Neuronal stem cell (in vitro differentiated cells): ENCODE measurements at regions not wholly inside any gene's neighbourhood (a gene's known extent, or its start where the extent isn't known, plus 50 kb on each side); places are given as distances from the start of the nearest gene placed in this dataset.

Experiments
- DNase-seq: peaks from one replicate; pipeline ENCODE4 v3.0.0-alpha.2; 2013; ENCODE audit warnings: low spot score
- H2AFZ ChIP-seq: one replicate; pipeline ENCODE4 v1.6.1; 2013; ENCODE audit warnings: mild to moderate bottlenecking, low read length, inconsistent platforms
- H2AK5ac ChIP-seq: 2 replicates; pipeline ENCODE4 v1.6.1; 2013; ENCODE audit warnings: low read depth, mild to moderate bottlenecking, inconsistent platforms, low read length, moderate library complexity, mixed read lengths
- H2BK120ac ChIP-seq: 2 replicates; pipeline ENCODE4 v1.6.1; 2013; ENCODE audit warnings: low read depth, mild to moderate bottlenecking, inconsistent platforms, low read length, moderate library complexity, mixed read lengths
- H2BK12ac ChIP-seq: one replicate; pipeline ENCODE4 v1.6.1; 2013; ENCODE audit warnings: low read length, inconsistent platforms
- H2BK15ac ChIP-seq: 2 replicates; pipeline ENCODE4 v1.6.1; 2013; ENCODE audit warnings: mild to moderate bottlenecking, low read length, inconsistent platforms, mixed read lengths
- H2BK5ac ChIP-seq: one replicate; pipeline ENCODE4 v1.6.1; 2013; ENCODE audit warnings: inconsistent platforms, mild to moderate bottlenecking, low read length, moderate library complexity
- H3K14ac ChIP-seq: one replicate; pipeline ENCODE4 v1.6.1; 2013; ENCODE audit warnings: low read length, inconsistent platforms
- H3K18ac ChIP-seq: 2 replicates; pipeline ENCODE4 v1.6.1; 2013; ENCODE audit warnings: low read length, inconsistent platforms
- H3K23ac ChIP-seq: 2 replicates; pipeline ENCODE4 v1.6.1; 2013; ENCODE audit warnings: low read depth, mild to moderate bottlenecking, mixed read lengths, low read length, inconsistent platforms; ENCODE audit not compliant: poor library complexity
- H3K27ac ChIP-seq: replicated peaks from 3 replicates; pipeline ENCODE4 v1.5.1; 2013; ENCODE audit warnings: low read length, inconsistent platforms
- H3K27me3 ChIP-seq, 3 experiments: 2 replicates each; pipeline ENCODE4 v1.6.1; 2013; ENCODE audit warnings: low read length in 3 of 3, mild to moderate bottlenecking in 2 of 3, inconsistent platforms in 1 of 3, low read depth in 1 of 3, mixed read lengths in 1 of 3, moderate library complexity in 1 of 3; ENCODE audit not compliant: control insufficient read depth in 3 of 3, insufficient read depth in 3 of 3
- H3K36me3 ChIP-seq, 2 donors: replicated peaks in 1 of 2; 2 replicates each; pipeline ENCODE4 v1.6.1; 2013; ENCODE audit warnings: low read length in 2 of 2; ENCODE audit not compliant: control insufficient read depth in 2 of 2, insufficient read depth in 2 of 2
- H3K4ac ChIP-seq: 2 replicates; pipeline ENCODE4 v1.6.1; 2013; ENCODE audit warnings: inconsistent platforms, mild to moderate bottlenecking, low read length, moderate library complexity
- H3K4me1 ChIP-seq, 2 donors: 1 replicate in 1 of 2; 2 replicates in 1 of 2; pipeline ENCODE4 v1.6.1; 2013; ENCODE audit warnings: low read length in 2 of 2, low read depth in 1 of 2; ENCODE audit not compliant: control insufficient read depth in 2 of 2, insufficient read depth in 1 of 2
- H3K4me2 ChIP-seq: one replicate; pipeline ENCODE4 v1.6.1; 2013; ENCODE audit warnings: mild to moderate bottlenecking, low read length, inconsistent platforms; ENCODE audit not compliant: insufficient read depth, poor library complexity, severe bottlenecking
- H3K4me3 ChIP-seq, 2 donors: 2 replicates each; pipeline ENCODE4 v1.5.1; 2013; ENCODE audit warnings: low read length in 2 of 2, mild to moderate bottlenecking in 2 of 2, inconsistent platforms in 1 of 2, moderate library complexity in 1 of 2
- H3K79me1 ChIP-seq: one replicate; pipeline ENCODE4 v1.6.1; 2013; ENCODE audit warnings: low read depth, mild to moderate bottlenecking, inconsistent platforms, low read length, moderate library complexity
- H3K9ac ChIP-seq: one replicate; pipeline ENCODE4 v1.6.1; 2013; ENCODE audit warnings: mild to moderate bottlenecking, low read depth, low read length, inconsistent platforms; ENCODE audit not compliant: poor library complexity
- H3K9me3 ChIP-seq, 2 donors: replicated peaks in 1 of 2; 2 replicates each; pipeline versions ENCODE3 to v1.6.1; 2013; ENCODE audit warnings: low read length in 2 of 2, mild to moderate bottlenecking in 2 of 2, inconsistent platforms in 1 of 2, low read depth in 1 of 2, mixed read lengths in 1 of 2, moderate library complexity in 1 of 2; ENCODE audit not compliant: control insufficient read depth in 2 of 2, insufficient read depth in 1 of 2
- H4K8ac ChIP-seq: one replicate; pipeline ENCODE4 v1.6.1; 2013; ENCODE audit warnings: low read depth, mild to moderate bottlenecking, inconsistent platforms, low read length, moderate library complexity
- H4K91ac ChIP-seq: one replicate; pipeline ENCODE4 v1.6.1; 2013; ENCODE audit warnings: low read length, low read depth, mild to moderate bottlenecking, inconsistent platforms; ENCODE audit not compliant: poor library complexity
- WGBS, 2 donors: extraction: QIAGEN DNeasy Blood & Tissue Kit; methylation state at CpG; one replicate each; pipeline ENCODE4 v1.1.7; 2013; ENCODE audit warnings: missing lambda C conversion rate in 2 of 2, mixed read lengths in 1 of 2; ENCODE audit not compliant: insufficient read length in 2 of 2, insufficient replicate concordance in 1 of 2; ENCODE audit errors: extremely low coverage in 2 of 2; 5-methylcytosine and 5-hydroxymethylcytosine counted together

DNA sequence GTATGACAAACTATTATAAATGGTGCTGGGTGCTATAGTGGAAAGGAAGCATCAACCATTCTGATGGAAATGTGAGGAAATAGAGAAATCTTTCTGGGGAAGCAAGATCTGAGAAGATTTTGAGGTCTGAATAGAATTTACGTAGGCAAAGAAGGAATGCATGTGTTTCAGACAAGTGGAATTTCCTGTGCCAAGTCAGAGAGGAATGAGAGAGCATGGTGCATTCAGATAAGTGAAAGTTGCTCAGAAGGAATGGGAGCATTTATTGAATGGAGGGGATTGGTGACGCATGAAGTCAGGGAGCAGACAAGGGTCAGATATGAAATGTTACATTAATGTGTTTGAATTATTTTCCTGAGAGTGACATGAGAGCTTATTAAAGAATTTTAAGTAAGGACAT, 725.5 kb downstream of the METTL15 start:
- no peak overlapping the region for H2BK15ac ChIP-seq
- no peak overlapping the region for H4K91ac ChIP-seq
- H3K79me1 ChIP-seq = no peaks in the 10 kb centered on the region
- H3K27me3 ChIP-seq = no peaks in the 10 kb centered on the region
- H3K4me3 ChIP-seq = no peak overlapping the region
- H4K8ac ChIP-seq = no peak overlapping the region
- no peak overlapping the region for H3K23ac ChIP-seq
- H3K4me2 ChIP-seq = no peak overlapping the region
- H2AFZ ChIP-seq = peak overlapping the region; percentile 7
- no peak for DNase-seq
- no peak overlapping the region for H3K4ac ChIP-seq
- no peaks in the 10 kb centered on the region for H3K9me3 ChIP-seq
- no peak overlapping the region for H2BK12ac ChIP-seq
- H3K14ac ChIP-seq = no peak overlapping the region
- no peak overlapping the region for H3K9ac ChIP-seq
- peaks cover 4 to 12% of the 10 kb centered on the region in 2 donors for H3K4me1 ChIP-seq
- H2BK120ac ChIP-seq = no peak overlapping the region
- H2BK5ac ChIP-seq = no peak overlapping the region
- no peak overlapping the region for H2AK5ac ChIP-seq
- H3K18ac ChIP-seq = no peak overlapping the region
- H3K36me3 ChIP-seq = no peaks in the 10 kb centered on the region
- WGBS, 2 donors = no CpG with 5 or more reads among the region's 2 CpGs
- no peak overlapping the region for H3K27ac ChIP-seq

GRCh38 chr11:28833169-28833568, 725.0 kb downstream of the METTL15 start:
- Histone ChIP-seq H2AFZ (no peak overlapping the region), H2BK120ac (no peak overlapping the region), H3K4me1 (peaks cover 4 to 12% of the 10 kb centered on the region in 2 donors), H3K18ac (no peak overlapping the region), H2BK5ac (no peak overlapping the region), H3K14ac (no peak overlapping the region), H2BK15ac (no peak overlapping the region), H2AK5ac (no peak overlapping the region), H2BK12ac (no peak overlapping the region), H3K9ac (no peak overlapping the region), H4K91ac (no peak overlapping the region), H3K9me3 (no peaks in the 10 kb centered on the region), H3K4me3 (no peak overlapping the region), H3K79me1 (no peaks in the 10 kb centered on the region), H3K4me2 (no peak overlapping the region), H4K8ac (no peak overlapping the region), H3K23ac (no peak overlapping the region), H3K27me3 (no peaks in the 10 kb centered on the region), H3K27ac (no peak overlapping the region), H3K4ac (no peak overlapping the region), H3K36me3 (no peaks in the 10 kb centered on the region)
- no CpG with 5 or more reads among the region's 2 CpGs for WGBS, 2 donors
- no peak for DNase-seq

DNA sequence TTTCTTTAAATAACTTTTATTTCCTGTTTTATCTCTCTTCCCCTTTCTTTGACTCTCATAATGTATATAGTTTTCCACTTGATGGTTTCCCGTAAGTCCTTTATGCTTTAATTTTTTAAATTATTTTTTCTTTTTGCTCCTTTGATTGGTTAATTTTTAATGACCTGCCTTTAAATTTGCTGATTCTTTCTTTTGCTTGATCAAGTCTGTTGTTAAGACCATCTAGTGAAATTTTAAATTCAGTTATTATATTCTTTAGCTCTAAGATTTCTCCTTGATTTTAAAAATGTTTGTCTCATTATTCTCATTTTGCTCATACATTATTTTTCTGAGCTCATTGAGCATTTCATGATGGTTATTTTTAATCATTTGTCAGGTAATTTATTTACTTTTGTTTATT, 718.6 kb downstream of the METTL15 start:
- H3K18ac ChIP-seq = no peak overlapping the region
- DNase-seq = no peak
- H4K8ac ChIP-seq = no peak overlapping the region
- H3K79me1 ChIP-seq = no peaks in the 10 kb centered on the region
- no peak overlapping the region for H3K4me3 ChIP-seq
- H3K9me3 ChIP-seq = no peaks in the 10 kb centered on the region
- H3K36me3 ChIP-seq = no peaks in the 10 kb centered on the region
- H3K9ac ChIP-seq = no peak overlapping the region
- H2BK12ac ChIP-seq = no peak overlapping the region
- H4K91ac ChIP-seq = no peak overlapping the region
- no peak overlapping the region for H3K23ac ChIP-seq
- no CpG with 5 or more reads among the region's 1 CpG for WGBS, 2 donors
- H2BK15ac ChIP-seq = no peak overlapping the region
- no peaks in the 10 kb centered on the region for H3K27me3 ChIP-seq
- H3K4me1 ChIP-seq = no peaks in the 10 kb centered on the region
- H2AK5ac ChIP-seq = no peak overlapping the region
- no peak overlapping the region for H3K4me2 ChIP-seq
- H2AFZ ChIP-seq = no peak overlapping the region
- H3K27ac ChIP-seq = no peak overlapping the region
- H3K4ac ChIP-seq = no peak overlapping the region
- H2BK120ac ChIP-seq = no peak overlapping the region
- H3K14ac ChIP-seq = no peak overlapping the region
- no peak overlapping the region for H2BK5ac ChIP-seq

DNA sequence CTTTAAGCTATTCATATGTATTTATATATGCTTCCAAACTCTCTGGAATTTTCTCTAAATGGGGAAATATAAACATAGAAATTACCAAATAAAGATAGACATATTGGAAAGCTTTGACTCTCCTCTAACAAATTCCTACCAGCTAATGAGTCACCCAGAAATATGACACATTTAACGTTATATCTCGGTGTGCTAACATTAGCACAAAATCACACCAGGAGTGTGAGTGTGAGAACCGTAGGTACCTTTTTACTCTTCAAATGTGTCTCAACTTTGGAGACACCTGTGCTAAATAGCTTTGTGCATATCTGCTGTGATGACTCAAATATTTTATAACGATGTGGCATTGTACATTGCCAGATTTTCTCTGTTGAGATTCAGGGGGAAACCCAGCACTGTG, 714.4 kb downstream of the METTL15 start:
- no peak overlapping the region for H2BK5ac ChIP-seq

More for the DNA sequence above, 714.4 kb downstream of the METTL15 start:
- Histone ChIP-seq H3K79me1 (no peaks in the 10 kb centered on the region), H4K91ac (no peak overlapping the region), H3K23ac (no peak overlapping the region), H3K4ac (no peak overlapping the region), H3K4me2 (no peak overlapping the region), H2AK5ac (no peak overlapping the region), H3K9me3 (no peaks in the 10 kb centered on the region), H3K27ac (no peak overlapping the region), H2AFZ (no peak overlapping the region), H3K18ac (no peak overlapping the region), H3K9ac (no peak overlapping the region), H3K27me3 (no peaks in the 10 kb centered on the region), H3K4me1 (no peaks in the 10 kb centered on the region), H4K8ac (no peak overlapping the region), H2BK12ac (no peak overlapping the region), H3K36me3 (no peaks in the 10 kb centered on the region), H3K14ac (no peak overlapping the region), H2BK15ac (no peak overlapping the region), H2BK120ac (no peak overlapping the region), H3K4me3 (no peak overlapping the region)
- no peak for DNase-seq
- WGBS, 2 donors = no CpG with 5 or more reads among the region's 4 CpGs
